H1 (cell line): ENCODE measurements at regions not wholly inside any gene's neighbourhood (a gene's known extent, or its start where the extent isn't known, plus 50 kb on each side); places are given as distances from the start of the nearest gene placed in this dataset.
A peak's percentile ranks its signal among the peaks of the same experiment; 100 is the strongest.
"Not testable (repeated sequence)": the region's sequence is repeated elsewhere in the genome, so short reads cannot be mapped to it uniquely, and the experiment has no call there.

Experiments
- CTCF ChIA-PET: fragments of 300-600 bp; sonication (Branson Sonifier 250); formaldehyde crosslinking; loops from one replicate; lab custom pipeline; 2021; ENCODE audit not compliant: partially characterized antibody; lab: Charles Lee
- POLR2A ChIA-PET: fragments of 300-600 bp; sonication (Branson Sonifier 250); formaldehyde crosslinking; loops from one replicate; lab custom pipeline; 2021; ENCODE audit warnings: inconsistent platforms; ENCODE audit not compliant: partially characterized antibody; lab: Charles Lee
- DNase-seq, 2 experiments: peaks; one replicate each; pipeline versions ENCODE4 v3.0.0 to v3.0.0-alpha.2; 2010 to 2022; ENCODE audit warnings: low spot score in 2 of 2, low read depth in 1 of 2, mixed read lengths in 1 of 2
- FAIRE-seq: peaks from 2 replicates; lab custom pipeline; 2011; peaks lifted over from hg19 to GRCh38; lab: Jason Lieb, UNC
- H2AFZ ChIP-seq: 2 replicates; pipeline ENCODE4 v1.8.1; 2012; ENCODE audit warnings: low read length, inconsistent platforms
- H2AK5ac ChIP-seq: 2 replicates; pipeline ENCODE4 v1.6.1; 2013; ENCODE audit warnings: low read depth, low read length
- H2BK120ac ChIP-seq: replicated peaks from 2 replicates; pipeline ENCODE3; 2013; ENCODE audit warnings: low read depth, low read length, inconsistent platforms
- H2BK12ac ChIP-seq: 2 replicates; pipeline ENCODE4 v1.6.1; 2013; ENCODE audit warnings: low read depth, low read length
- H2BK15ac ChIP-seq: 2 replicates; pipeline ENCODE4 v1.6.1; 2013; ENCODE audit warnings: low read length
- H2BK20ac ChIP-seq: 2 replicates; pipeline ENCODE4 v1.6.1; 2013; ENCODE audit warnings: low read length
- H2BK5ac ChIP-seq: 2 replicates; pipeline ENCODE4 v1.6.1; 2013; ENCODE audit warnings: low read depth, low read length
- H3K14ac ChIP-seq: 2 replicates; pipeline ENCODE4 v1.6.1; 2013; ENCODE audit warnings: inconsistent platforms; ENCODE audit not compliant: insufficient read length
- H3K18ac ChIP-seq: 2 replicates; pipeline ENCODE4 v1.6.1; 2013; ENCODE audit warnings: low read length; ENCODE audit errors: extremely low read depth
- H3K23ac ChIP-seq: 2 replicates; pipeline ENCODE4 v1.6.1; 2013; ENCODE audit warnings: inconsistent platforms; ENCODE audit not compliant: insufficient read length
- H3K23me2 ChIP-seq: 2 replicates; pipeline ENCODE4 v1.6.1; 2013; ENCODE audit warnings: low read depth, low read length
- H3K27ac ChIP-seq: 2 replicates; pipeline ENCODE4 v1.6.1; 2011; ENCODE audit warnings: low read depth, low read length, inconsistent platforms
- H3K27me3 ChIP-seq, 4 experiments: replicated peaks in 1 of 4; 1 replicate in 1 of 4; 2 replicates in 3 of 4; pipeline versions ENCODE4 v1.6.1 to v1.8.1; 2011 to 2013; ENCODE audit warnings: low read length in 3 of 4, mild to moderate bottlenecking in 3 of 4, inconsistent platforms in 2 of 4, mixed read lengths in 2 of 4, moderate library complexity in 1 of 4; ENCODE audit not compliant: control insufficient read depth in 3 of 4, insufficient read depth in 3 of 4; ENCODE audit errors: extremely low read depth in 1 of 4
- H3K36me3 ChIP-seq, 4 experiments: 2 replicates each; pipeline versions ENCODE4 v1.6.1 to v1.8.1; 2011 to 2013; ENCODE audit warnings: mild to moderate bottlenecking in 4 of 4, low read length in 3 of 4, moderate library complexity in 2 of 4, control low read depth in 1 of 4, inconsistent platforms in 1 of 4; ENCODE audit not compliant: insufficient read depth in 4 of 4, control insufficient read depth in 2 of 4
- H3K4ac ChIP-seq: replicated peaks from 2 replicates; pipeline ENCODE3; 2013; ENCODE audit warnings: low read length, low read depth, mixed read lengths, inconsistent platforms; ENCODE audit not compliant: insufficient read length
- H3K4me1 ChIP-seq, 4 experiments: replicated peaks in 1 of 4; 1 replicate in 1 of 4; 2 replicates in 3 of 4; pipeline versions ENCODE4 v1.6.1 to v1.8.1; 2011 to 2013; ENCODE audit warnings: low read length in 3 of 4, inconsistent platforms in 2 of 4, mixed read lengths in 1 of 4; ENCODE audit not compliant: insufficient read depth in 4 of 4, control insufficient read depth in 3 of 4
- H3K4me2 ChIP-seq, 2 experiments: 2 replicates each; pipeline versions ENCODE4 v1.6.1 to v1.8.1; 2011 to 2013; ENCODE audit warnings: low read depth in 2 of 2, low read length in 2 of 2, control low read depth in 1 of 2, inconsistent platforms in 1 of 2, mild to moderate bottlenecking in 1 of 2; ENCODE audit not compliant: insufficient read depth in 1 of 2
- H3K4me3 ChIP-seq, 4 experiments: fragments of 200-600, 300-600 bp in 1 of 4; sonication (generic), shearing (Covaris generic), sonication (Bioruptor Twin) in 1 of 4; 2 replicates each; pipeline versions ENCODE4 v1.5.1 to v1.8.1; 2011 to 2016; ENCODE audit warnings: low read length in 4 of 4, low read depth in 3 of 4, control low read depth in 2 of 4, inconsistent platforms in 2 of 4, mild to moderate bottlenecking in 2 of 4, mixed read lengths in 1 of 4, moderate library complexity in 1 of 4; ENCODE audit not compliant: insufficient read depth in 2 of 4; ENCODE audit errors: extremely low read depth in 1 of 4
- H3K56ac ChIP-seq: replicated peaks from 2 replicates; pipeline ENCODE3; 2013; ENCODE audit warnings: low read depth, mild to moderate bottlenecking, mixed read lengths, low read length, inconsistent platforms; ENCODE audit not compliant: insufficient read length
- H3K79me1 ChIP-seq: 2 replicates; pipeline ENCODE4 v1.6.1; 2013; ENCODE audit warnings: low read depth, low read length, control low read depth
- H3K79me2 ChIP-seq, 2 experiments: 2 replicates each; pipeline versions ENCODE4 v1.6.1 to v1.8.1; 2012 to 2013; ENCODE audit warnings: low read length in 2 of 2, mild to moderate bottlenecking in 2 of 2, inconsistent platforms in 1 of 2; ENCODE audit not compliant: insufficient read depth in 2 of 2, control insufficient read depth in 1 of 2
- H3K9ac ChIP-seq, 4 experiments: replicated peaks in 1 of 4; 1 replicate in 1 of 4; 2 replicates in 3 of 4; pipeline versions ENCODE4 v1.6.1 to v1.8.1; 2011 to 2013; ENCODE audit warnings: low read depth in 3 of 4, low read length in 3 of 4, control low read depth in 2 of 4, mild to moderate bottlenecking in 2 of 4, moderate library complexity in 2 of 4, inconsistent platforms in 1 of 4; ENCODE audit errors: extremely low read depth in 1 of 4
- H3K9me3 ChIP-seq, 2 experiments: 2 replicates each; pipeline versions ENCODE4 v1.6.1 to v1.8.1; 2012 to 2013; ENCODE audit warnings: mild to moderate bottlenecking in 2 of 2, moderate library complexity in 2 of 2, control low read depth in 1 of 2, inconsistent platforms in 1 of 2, low read depth in 1 of 2, low read length in 1 of 2, mixed read lengths in 1 of 2; ENCODE audit not compliant: insufficient read depth in 2 of 2
- H4K20me1 ChIP-seq, 2 experiments: replicated peaks in 1 of 2; 2 replicates each; pipeline versions ENCODE3 to v1.8.1; 2011 to 2013; ENCODE audit warnings: inconsistent platforms in 2 of 2, low read length in 2 of 2, mild to moderate bottlenecking in 1 of 2; ENCODE audit not compliant: insufficient read depth in 2 of 2, control insufficient read depth in 1 of 2
- H4K5ac ChIP-seq: 2 replicates; pipeline ENCODE4 v1.6.1; 2013; ENCODE audit warnings: low read length, low read depth, mixed read lengths, inconsistent platforms; ENCODE audit not compliant: insufficient read length
- H4K8ac ChIP-seq: 2 replicates; pipeline ENCODE4 v1.8.0; 2013; ENCODE audit warnings: mild to moderate bottlenecking, moderate library complexity, low read length, inconsistent platforms; ENCODE audit not compliant: insufficient read depth; ENCODE audit errors: extremely low read depth
- H4K91ac ChIP-seq: replicated peaks from 2 replicates; pipeline ENCODE3; 2013; ENCODE audit warnings: low read length, mixed read lengths, inconsistent platforms; ENCODE audit not compliant: insufficient read length
- WGBS, 2 experiments: shearing (Covaris generic) in 1 of 2; methylation state at CpG; one replicate each; pipeline versions ENCODE4 v1.1.6 to v1.1.7; 2013 to 2015; ENCODE audit warnings: low lambda C conversion rate in 2 of 2, mixed read lengths in 2 of 2, inconsistent platforms in 1 of 2, low coverage in 1 of 2, missing lambda C conversion rate in 1 of 2; ENCODE audit not compliant: insufficient replicate concordance in 2 of 2, insufficient coverage in 1 of 2, insufficient read length in 1 of 2; ENCODE audit errors: extremely low coverage in 1 of 2, missing lambda C conversion rate in 1 of 2; 5-methylcytosine and 5-hydroxymethylcytosine counted together

- H3K27ac ChIP-seq, H3K79me2 ChIP-seq, H4K8ac ChIP-seq, H3K4me3 ChIP-seq, H3K23me2 ChIP-seq, H4K91ac ChIP-seq, H3K23ac ChIP-seq, H3K36me3 ChIP-seq, H3K4me2 ChIP-seq, H3K56ac ChIP-seq, H3K79me1 ChIP-seq, H2BK120ac ChIP-seq, H2AK5ac ChIP-seq, H3K4ac ChIP-seq, H4K5ac ChIP-seq, POLR2A ChIA-PET, H3K27me3 ChIP-seq, H2BK12ac ChIP-seq, H2BK20ac ChIP-seq, H4K20me1 ChIP-seq, H2BK5ac ChIP-seq, H3K18ac ChIP-seq, H2BK15ac ChIP-seq, H3K4me1 ChIP-seq, H3K9me3 ChIP-seq, H2AFZ ChIP-seq, H3K14ac ChIP-seq, H3K9ac ChIP-seq: not testable (repeated sequence)
- peak; percentile 24 for FAIRE-seq
- CTCF ChIA-PET, result interaction anchor here (0.6 to 1.1 kb wide), 2 partner anchors 25 to 152 kb away, joined by 3 read pairs; no protein-coding TSS in a partner anchor
- WGBS, 2 experiments, result 54% methylated on average over 4 of the region's 4 CpGs; no CpG with 5 or more reads in 1 of the 2 experiments
- peak; percentile 19 to 48 for DNase-seq
Measured at GRCh38 chr4:125797621-125798020, 482.9 kb downstream of the FAT4 start.
